Esophagus muscularis mucosa (tissue), 4 donors: ENCODE measurements at regions not wholly inside any gene's neighbourhood (a gene's known extent, or its start where the extent isn't known, plus 50 kb on each side); places are given as distances from the start of the nearest gene placed in this dataset.

Experiments
- EP300 ChIP-seq: sonication (generic); formaldehyde crosslinking; IDR thresholded peaks from one replicate; pipeline ENCODE4 v1.6.1; 2017; ENCODE audit warnings: antibody characterized with exemption
- POLR2AphosphoS5 ChIP-seq, 2 donors: sonication (generic); formaldehyde crosslinking; IDR thresholded peaks; one replicate each; pipeline ENCODE4 v1.6.1; 2017; ENCODE audit warnings: antibody characterized with exemption in 2 of 2
- TF ChIP-seq, protein P1 (sequence below), 3 experiments: fragments of 200-600 bp in 2 of 3; fragments of 450-650 bp in 1 of 3; sonication (generic) in 2 of 3; IDR thresholded peaks; one replicate each; pipeline ENCODE4 v1.5.1; 2017 to 2019; ENCODE audit warnings: antibody characterized with exemption in 3 of 3, mild to moderate bottlenecking in 2 of 3, moderate library complexity in 1 of 3

DNA sequence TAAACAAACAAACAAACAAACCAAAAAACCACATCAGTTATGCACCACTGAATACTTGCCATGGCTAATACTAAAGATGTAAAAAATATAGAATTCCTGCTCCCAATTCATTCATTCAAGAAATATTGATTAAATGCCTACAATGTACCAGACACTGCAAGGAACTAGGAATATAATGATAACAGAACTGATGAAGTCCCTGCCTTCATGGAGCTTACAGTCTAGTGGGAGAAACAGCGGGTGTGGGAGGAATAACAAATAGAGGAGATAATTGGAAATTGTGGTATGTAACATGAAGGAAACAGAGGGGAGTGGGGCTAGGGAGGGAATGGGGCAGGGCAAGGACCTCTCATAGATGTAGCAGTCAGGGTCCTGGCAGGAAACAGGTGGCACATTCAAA, 58.6 kb upstream of the NBL1 start:
- TF ChIP-seq, protein P1, sequence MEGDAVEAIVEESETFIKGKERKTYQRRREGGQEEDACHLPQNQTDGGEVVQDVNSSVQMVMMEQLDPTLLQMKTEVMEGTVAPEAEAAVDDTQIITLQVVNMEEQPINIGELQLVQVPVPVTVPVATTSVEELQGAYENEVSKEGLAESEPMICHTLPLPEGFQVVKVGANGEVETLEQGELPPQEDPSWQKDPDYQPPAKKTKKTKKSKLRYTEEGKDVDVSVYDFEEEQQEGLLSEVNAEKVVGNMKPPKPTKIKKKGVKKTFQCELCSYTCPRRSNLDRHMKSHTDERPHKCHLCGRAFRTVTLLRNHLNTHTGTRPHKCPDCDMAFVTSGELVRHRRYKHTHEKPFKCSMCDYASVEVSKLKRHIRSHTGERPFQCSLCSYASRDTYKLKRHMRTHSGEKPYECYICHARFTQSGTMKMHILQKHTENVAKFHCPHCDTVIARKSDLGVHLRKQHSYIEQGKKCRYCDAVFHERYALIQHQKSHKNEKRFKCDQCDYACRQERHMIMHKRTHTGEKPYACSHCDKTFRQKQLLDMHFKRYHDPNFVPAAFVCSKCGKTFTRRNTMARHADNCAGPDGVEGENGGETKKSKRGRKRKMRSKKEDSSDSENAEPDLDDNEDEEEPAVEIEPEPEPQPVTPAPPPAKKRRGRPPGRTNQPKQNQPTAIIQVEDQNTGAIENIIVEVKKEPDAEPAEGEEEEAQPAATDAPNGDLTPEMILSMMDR (IDR thresholded peaks at IDR 0.05) = no peak
- TF ChIP-seq POLR2AphosphoS5 (IDR thresholded peaks at IDR 0.05) (no peak), EP300 (no peak)
